HEK293T (cell line): ENCODE measurements at regions not wholly inside any gene's neighbourhood (a gene's known extent, or its start where the extent isn't known, plus 50 kb on each side); places are given as distances from the start of the nearest gene placed in this dataset.

Experiments used
- BHLHE40 ChIP-seq: fragments of 450-650 bp; IDR thresholded peaks from 2 replicates; pipeline ENCODE4 v1.6.1; 2016; ENCODE audit warnings: mild to moderate bottlenecking, moderate library complexity, borderline replicate concordance
- ELF4 ChIP-seq: fragments of 450-650 bp; IDR thresholded peaks from 2 replicates; pipeline ENCODE4 v1.6.1; 2017; ENCODE audit warnings: antibody characterized with exemption
- HDGF ChIP-seq: fragments of 450-650 bp; IDR thresholded peaks from 2 replicates; pipeline ENCODE4 v1.6.1; 2017; ENCODE audit warnings: antibody characterized with exemption, borderline replicate concordance
- SP1 ChIP-seq: fragments of 450-650 bp; IDR thresholded peaks from 2 replicates; pipeline ENCODE4 v1.6.1; 2017

DNA sequence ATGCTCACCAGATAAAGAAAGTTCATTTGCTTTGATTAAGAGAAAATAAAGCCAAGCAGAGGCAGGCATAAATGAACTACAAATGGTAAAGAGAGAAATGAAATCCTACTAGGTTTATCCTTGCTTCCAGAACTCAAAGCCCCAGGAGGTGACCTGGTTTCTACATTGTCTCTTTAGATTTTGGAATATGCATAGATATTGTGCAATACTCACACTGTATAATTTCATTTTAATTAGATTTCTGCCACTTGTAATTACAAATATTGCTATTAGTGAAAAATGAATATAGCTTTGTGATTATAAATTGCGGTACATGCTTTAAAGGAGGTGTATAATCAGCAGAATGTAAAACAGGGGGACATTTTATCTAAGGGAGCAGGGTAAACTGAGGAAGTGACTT lies 76.9 kb upstream of the NRXN1 start:
- TF ChIP-seq ELF4 (no peak), SP1 (no peak), BHLHE40 (no peak), HDGF (no peak)
